ENCODE measurements at regions not wholly inside any gene's neighbourhood (a gene's known extent, or its start where the extent isn't known, plus 50 kb on each side); places are given as distances from the start of the nearest gene placed in this dataset.

DNA sequence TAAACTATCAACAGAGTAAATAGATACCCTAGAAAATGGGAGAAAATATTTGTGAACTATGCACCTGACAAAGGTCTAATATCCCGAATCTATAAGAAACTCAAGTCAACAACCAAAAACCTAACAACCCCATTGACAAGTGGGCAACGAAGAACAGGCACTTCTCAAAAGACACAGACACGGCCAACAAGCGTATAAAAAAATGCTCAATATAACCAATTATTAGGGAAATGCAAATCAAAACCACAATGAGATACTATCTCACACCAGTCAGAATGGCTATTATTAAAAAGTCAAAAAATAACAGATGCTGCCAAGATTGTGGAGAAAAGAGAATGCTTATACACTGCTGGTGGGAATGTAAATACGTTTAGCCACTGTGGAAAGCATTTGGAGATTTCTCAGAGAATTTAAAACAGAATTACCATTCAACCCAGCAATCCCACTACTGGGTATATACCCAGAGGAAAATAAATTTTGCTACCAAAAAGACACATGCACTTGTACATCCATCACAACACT, 63.2 kb upstream of the CAV2 start:
- Histone ChIP-seq H2AFZ (ENCODE audit: control insufficient read depth, low read depth, low read length) (no peak overlapping the region), H3K79me2 (ENCODE audit: control insufficient read depth, insufficient read depth, low read length) (no peaks in the 10 kb centered on the region), H3K4me2 (ENCODE audit: control insufficient read depth, insufficient read depth) (no peak overlapping the region), H3K9ac (ENCODE audit: control insufficient read depth, insufficient read depth, low read length) (no peak overlapping the region), H3K27me3 (replicated peaks in 1 of 2; ENCODE audit: control insufficient read depth in 2 of 2, insufficient read depth in 2 of 2, low read length in 1 of 2) (no peaks in the 10 kb centered on the region; a peak in 2 of 4 replicates), H3K4me1 (ENCODE audit: control insufficient read depth, insufficient read depth, low read length) (no peaks in the 10 kb centered on the region), H3K9me3 (replicated peaks; ENCODE audit: control insufficient read depth, insufficient read depth, low read length) (no peaks in the 10 kb centered on the region), H3K36me3 (ENCODE audit: control insufficient read depth in 2 of 2, insufficient read depth in 2 of 2, low read length in 1 of 2) (no peaks in the 10 kb centered on the region), H3K4me3 (no peak overlapping the region), H4K20me1 (ENCODE audit: control insufficient read depth, insufficient read depth) (no peaks in the 10 kb centered on the region), H3K27ac (ENCODE audit: control insufficient read depth, insufficient read depth) (no peak overlapping the region)
- 34% methylated on average over 5 of the region's 5 CpGs for WGBS (ENCODE audit: insufficient coverage, insufficient replicate concordance, low lambda C conversion rate, missing lambda C conversion rate)
- ChIA-PET CTCF (no interaction called here), SMC1A (ENCODE audit: uncharacterized antibody, unreplicated experiment) (no interaction called here), POLR2A (no interaction called here), RAD21 (ENCODE audit: unreplicated experiment) (no interaction called here)
- ATAC-seq = no peak
- no TSS peak for BruUV-seq (replicated peaks)
- in situ Hi-C loops (cut with MboI) (no loop called here), intact Hi-C loops (cut with micrococcal nuclease; ENCODE audit: unreplicated experiment) (no loop called here)
- FAIRE-seq = no peak
- DNase-seq (ENCODE audit: low read depth, low spot score) = no peak
- no peak for TF ChIP-seq RELA (IDR thresholded peaks at IDR 0.05; ENCODE audit: borderline replicate concordance, partially characterized antibody)
- no peak for TF ChIP-seq RUNX3 (IDR thresholded peaks at IDR 0.05; ENCODE audit: low read length)
- no peak for TF ChIP-seq REST (IDR thresholded peaks at IDR 0.05; ENCODE audit: low read depth, low read length)
- no peak for TF ChIP-seq SPI1 (IDR thresholded peaks at IDR 0.05; ENCODE audit: borderline replicate concordance, insufficient read depth, low read depth, low read length)
- no peak for TF ChIP-seq NRF1 (conservative IDR thresholded peaks at IDR 0.05; ENCODE audit: low read depth, low read length)
- no peak for TF ChIP-seq RCOR1 (conservative IDR thresholded peaks at IDR 0.05; ENCODE audit: low read depth, low read length)
